ENCODE measurements at regions not wholly inside any gene's neighbourhood (a gene's known extent, or its start where the extent isn't known, plus 50 kb on each side); places are given as distances from the start of the nearest gene placed in this dataset.

GRCh38 chr16:17538927-17539326 is 68.2 kb upstream of the XYLT1 start:
- DNase-seq (ENCODE audit: low spot score) (no peak), ATAC-seq (no peak), FAIRE-seq (no peak)
- no peaks in the 10 kb centered on the region for H3K27me3 ChIP-seq (ENCODE audit: control insufficient read depth in 1 of 2, insufficient read depth in 2 of 2, low read length in 2 of 2)
- H3K36me3 ChIP-seq (replicated peaks in 1 of 2; ENCODE audit: control insufficient read depth in 1 of 2, insufficient read depth in 2 of 2, low read length in 2 of 2): no peaks in the 10 kb centered on the region
- no peak overlapping the region for H3K9ac ChIP-seq (ENCODE audit: insufficient read depth, low read depth, low read length)
- no peak for TF ChIP-seq THRA (CRISPR knock-in tag; IDR thresholded peaks at IDR 0.05; ENCODE audit: borderline replicate concordance)
- TF ChIP-seq NFIB (CRISPR knock-in tag; IDR thresholded peaks at IDR 0.05; ENCODE audit: borderline replicate concordance): no peak
- no peak for TF ChIP-seq NFKBIZ (CRISPR knock-in tag; IDR thresholded peaks at IDR 0.05)
- no peak for TF ChIP-seq CHCHD3 (CRISPR knock-in tag; IDR thresholded peaks at IDR 0.05)
- H3K9me3 ChIP-seq (ENCODE audit: low read length): no peaks in the 10 kb centered on the region
- no peak overlapping the region for H3K4me2 ChIP-seq (ENCODE audit: low read depth, low read length)
- H3K79me2 ChIP-seq (ENCODE audit: insufficient read depth, low read length): no peaks in the 10 kb centered on the region
- H4K20me1 ChIP-seq (ENCODE audit: insufficient read depth, low read length): no peaks in the 10 kb centered on the region
- intact Hi-C loops (cut with micrococcal nuclease; ENCODE audit: unreplicated experiment): no loop called here
- no peak overlapping the region for H3K4me3 ChIP-seq (replicated peaks in 1 of 3; ENCODE audit: insufficient read depth in 1 of 3, low read depth in 2 of 3, low read length in 3 of 3)
- in situ Hi-C loops (cut with HindIII; ENCODE audit: extremely low pct_ligation_motif_present, low pct_unique_long_range_greater_than_20kb): no loop called here
- H3K27ac ChIP-seq (ENCODE audit: extremely low read length, insufficient read depth, low read length): no peak overlapping the region
- no peaks in the 10 kb centered on the region for H3K4me1 ChIP-seq (ENCODE audit: insufficient read depth, low read length)
- POLR2A ChIA-PET: no interaction called here
- CTCF ChIA-PET (ENCODE audit: low intra/inter-chr PET ratio, low total read pairs): no interaction called here
- BruUV-seq (replicated peaks): no TSS peak
- 21% methylated on average over 11 of the region's 11 CpGs for WGBS (ENCODE audit: low lambda C conversion rate)
- no peak overlapping the region for H2AFZ ChIP-seq (ENCODE audit: low read length)

- intact Hi-C loops (cut with micrococcal nuclease; ENCODE audit: unreplicated experiment): no loop called here
- TF ChIP-seq MEIS2 (CRISPR knock-in tag; IDR thresholded peaks at IDR 0.05) (no peak), ZFP41 (CRISPR knock-in tag; IDR thresholded peaks at IDR 0.05; ENCODE audit: borderline replicate concordance) (no peak), MBD4 (IDR thresholded peaks at IDR 0.05; ENCODE audit: borderline replicate concordance, low read length) (no peak), ZNF234 (CRISPR knock-in tag; conservative IDR thresholded peaks at IDR 0.05) (no peak), SMARCC2 (IDR thresholded peaks at IDR 0.05) (no peak), SALL1 (CRISPR knock-in tag; IDR thresholded peaks at IDR 0.05) (no peak), ZNF496 (CRISPR knock-in tag; IDR thresholded peaks at IDR 0.05; ENCODE audit: insufficient replicate concordance) (no peak), AKAP8 (CRISPR knock-in tag; IDR thresholded peaks at IDR 0.05) (no peak)
These were observed 61.7 kb upstream of the XYLT1 start for GRCh38 chr16:17532338-17532995.

More at GRCh38 chr16:17532338-17532995, 61.7 kb upstream of the XYLT1 start:
- no peak overlapping the region for H3K4me3 ChIP-seq (replicated peaks in 1 of 3; ENCODE audit: insufficient read depth in 1 of 3, low read depth in 2 of 3, low read length in 3 of 3)
- no peaks in the 10 kb centered on the region for H3K36me3 ChIP-seq (replicated peaks in 1 of 2; ENCODE audit: control insufficient read depth in 1 of 2, insufficient read depth in 2 of 2, low read length in 2 of 2)
- CTCF ChIA-PET (ENCODE audit: low intra/inter-chr PET ratio, low total read pairs): no interaction called here
- 2% methylated on average over 8 of the region's 8 CpGs for WGBS (ENCODE audit: low lambda C conversion rate)
- no peak overlapping the region for H3K4me2 ChIP-seq (ENCODE audit: low read depth, low read length)
- no peak for DNase-seq (ENCODE audit: low spot score)
- FAIRE-seq: no peak
- no peaks in the 10 kb centered on the region for H3K4me1 ChIP-seq (ENCODE audit: insufficient read depth, low read length)
- no peaks in the 10 kb centered on the region; the same call in 1 of the 2 replicates for H3K9me3 ChIP-seq (ENCODE audit: low read length)
- no peak for ATAC-seq
- H3K27me3 ChIP-seq (ENCODE audit: control insufficient read depth in 1 of 2, insufficient read depth in 2 of 2, low read length in 2 of 2): no peaks in the 10 kb centered on the region; a peak in 1 of 5 replicates
- H4K20me1 ChIP-seq (ENCODE audit: insufficient read depth, low read length): no peaks in the 10 kb centered on the region
- in situ Hi-C loops (cut with HindIII; ENCODE audit: extremely low pct_ligation_motif_present, low pct_unique_long_range_greater_than_20kb): no loop called here
- H3K79me2 ChIP-seq (ENCODE audit: insufficient read depth, low read length): no peaks in the 10 kb centered on the region
- no peak overlapping the region for H2AFZ ChIP-seq (ENCODE audit: low read length)
- no peak overlapping the region for H3K27ac ChIP-seq (ENCODE audit: extremely low read length, insufficient read depth, low read length)
- no peak overlapping the region for H3K9ac ChIP-seq (ENCODE audit: insufficient read depth, low read depth, low read length)
- POLR2A ChIA-PET: no interaction called here
- BruUV-seq (replicated peaks): no TSS peak

All from HepG2 (cell line).